Panc1 (cell line): ENCODE measurements at regions not wholly inside any gene's neighbourhood (a gene's known extent, or its start where the extent isn't known, plus 50 kb on each side); places are given as distances from the start of the nearest gene placed in this dataset.

Experiments
- CTCF ChIP-seq: fragments of 450-650 bp; IDR thresholded peaks from 2 replicates; pipeline ENCODE4 v1.5.1; 2017; ENCODE audit warnings: mild to moderate bottlenecking
- POLR2AphosphoS5 ChIP-seq: IDR thresholded peaks from 2 replicates; pipeline ENCODE4 v1.6.1; 2012; ENCODE audit warnings: mild to moderate bottlenecking, low read depth, low read length, moderate library complexity
- REST ChIP-seq, 2 experiments: IDR thresholded peaks; 2 replicates each; pipeline ENCODE4 v1.6.1; 2011 to 2012; ENCODE audit warnings: low read depth in 2 of 2, control low read depth in 1 of 2, low read length in 1 of 2, mild to moderate bottlenecking in 1 of 2, moderate library complexity in 1 of 2; ENCODE audit not compliant: insufficient read depth in 1 of 2

- TF ChIP-seq CTCF (no peak), POLR2AphosphoS5 (no peak), REST (IDR thresholded peaks at IDR 0.05; ENCODE audit: insufficient read depth in 1 of 2, low read depth in 2 of 2, low read length in 1 of 2) (no peak)
Observed at GRCh38 chr2:16048466-16048865, 108.1 kb downstream of the MYCN start.
